Panc1 (cell line): ENCODE measurements at regions not wholly inside any gene's neighbourhood (a gene's known extent, or its start where the extent isn't known, plus 50 kb on each side); places are given as distances from the start of the nearest gene placed in this dataset.

Experiments
- CTCF ChIP-seq: fragments of 450-650 bp; IDR thresholded peaks from 2 replicates; pipeline ENCODE4 v1.5.1; 2017; ENCODE audit warnings: mild to moderate bottlenecking
- POLR2AphosphoS5 ChIP-seq: IDR thresholded peaks from 2 replicates; pipeline ENCODE4 v1.6.1; 2012; ENCODE audit warnings: mild to moderate bottlenecking, low read depth, low read length, moderate library complexity

- TF ChIP-seq CTCF, result no peak
- no peak for TF ChIP-seq POLR2AphosphoS5
Observed at GRCh38 chr7:108686494-108686893, 116.8 kb downstream of the DNAJB9 start.
